Activated CD8-positive, alpha-beta T cell treated with anti-CD3 and anti-CD28 coated beads for 36 hours (primary cell): ENCODE measurements at regions not wholly inside any gene's neighbourhood (a gene's known extent, or its start where the extent isn't known, plus 50 kb on each side); places are given as distances from the start of the nearest gene placed in this dataset.

Experiments used
- ATAC-seq: fragments of 200-7000 bp; cut with Tn5 transposase; one replicate; pipeline ENCODE4 v1.10.0; 2021; ENCODE audit warnings: mild to moderate bottlenecking, moderate library complexity
- CTCF ChIA-PET: fragments of 350-600 bp; sonication (Branson Sonifier 250); formaldehyde crosslinking; loops from one replicate; lab custom pipeline; 2021; ENCODE audit warnings: antibody characterized with exemption; lab: Charles Lee
- POLR2A ChIA-PET: fragments of 350-600 bp; sonication (Branson Sonifier 250); formaldehyde crosslinking; loops from one replicate; lab custom pipeline; 2021; ENCODE audit warnings: antibody characterized with exemption; lab: Charles Lee
- DNase-seq: peaks from one replicate; pipeline ENCODE4 v3.0.0-alpha.2; 2020
- H3K27ac Mint-ChIP-seq: one replicate; pipeline ENCODE4 v1.8.0; 2021; ENCODE audit warnings: mild to moderate bottlenecking, mixed read lengths
- H3K27me3 Mint-ChIP-seq: one replicate; pipeline ENCODE4 v1.8.0; 2021; ENCODE audit warnings: mixed read lengths
- H3K36me3 Mint-ChIP-seq: one replicate; pipeline ENCODE4 v1.8.0; 2021; ENCODE audit warnings: low read depth, mixed read lengths
- H3K4me1 Mint-ChIP-seq: one replicate; pipeline ENCODE4 v1.8.0; 2021; ENCODE audit warnings: low read depth, mixed read lengths
- H3K4me3 Mint-ChIP-seq: one replicate; pipeline ENCODE4 v1.8.0; 2021; ENCODE audit warnings: mild to moderate bottlenecking, moderate library complexity, mixed read lengths
- H3K9me3 Mint-ChIP-seq: one replicate; pipeline ENCODE4 v1.8.0; 2021; ENCODE audit warnings: mixed read lengths
- CTCF ChIP-seq: fragments of 200-600 bp; IDR thresholded peaks from one replicate; pipeline ENCODE4 v1.8.0; 2022; ENCODE audit warnings: antibody characterized with exemption, mild to moderate bottlenecking
- intact Hi-C: fragments of 100-400 bp; cut with micrococcal nuclease; formaldehyde crosslinking; loops from one replicate; pipeline ENCODE4 v1.10.0; 2022

DNA sequence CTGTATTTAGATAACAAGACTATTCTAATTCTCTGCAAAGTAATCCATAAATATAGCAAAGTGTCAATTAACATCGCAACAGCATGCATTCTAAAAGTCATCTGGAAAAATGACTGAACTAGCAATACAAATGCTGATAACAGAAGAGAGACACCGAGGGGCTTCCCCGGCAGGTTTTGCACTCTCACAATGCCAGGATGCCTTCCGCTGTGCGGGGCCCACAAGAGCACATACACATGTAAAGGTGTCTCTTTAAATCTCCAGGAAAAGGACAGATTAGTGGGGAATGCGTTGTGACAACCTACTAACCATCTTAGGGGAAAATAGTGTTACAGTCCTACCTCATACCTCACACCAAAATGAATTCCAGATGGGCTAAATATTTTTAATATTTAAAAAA, 86.9 kb downstream of the CXCL12 start:
- H3K4me3 Mint-ChIP-seq, result no peak overlapping the region
- H3K36me3 Mint-ChIP-seq, result no peaks in the 10 kb centered on the region
- no peaks in the 10 kb centered on the region for H3K4me1 Mint-ChIP-seq
- ChIA-PET CTCF (no interaction called here), POLR2A (no interaction called here)
- no peaks in the 10 kb centered on the region for H3K9me3 Mint-ChIP-seq
- intact Hi-C loops, result no loop called here
- peaks cover 7% of the 10 kb centered on the region for H3K27me3 Mint-ChIP-seq
- no peak overlapping the region for H3K27ac Mint-ChIP-seq
- DNase-seq (no peak), ATAC-seq (no peak)
- no peak for TF ChIP-seq CTCF

DNA sequence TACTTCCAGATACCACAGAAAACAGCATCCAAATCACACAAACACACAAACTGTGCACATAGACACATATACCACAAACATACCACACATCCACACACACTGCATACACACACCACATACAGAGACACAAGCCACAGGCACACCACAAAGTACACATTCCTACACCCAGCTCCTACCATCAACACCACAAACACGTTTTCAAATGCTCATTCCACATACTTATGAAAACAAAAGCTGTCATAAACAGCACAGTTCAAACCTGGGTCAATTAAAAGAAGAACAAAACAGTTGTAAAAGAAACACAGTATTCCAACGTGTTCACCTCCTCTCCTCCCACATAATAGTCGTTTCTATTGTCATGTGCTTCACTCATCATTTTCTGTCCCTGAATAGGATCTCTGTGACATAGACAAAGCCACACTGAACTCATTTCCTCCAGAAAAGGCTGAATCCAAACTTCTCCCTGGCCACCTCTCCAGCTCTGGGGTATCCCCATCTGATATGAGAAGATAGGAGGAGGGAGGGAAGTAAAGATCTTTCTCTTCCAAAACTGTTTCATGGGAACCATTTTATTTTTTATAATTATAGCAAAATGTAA, 89.2 kb downstream of the CXCL12 start:
- no peak for TF ChIP-seq CTCF
- CTCF ChIA-PET, result no interaction called here
- Mint-ChIP-seq H3K9me3 (no peaks in the 10 kb centered on the region), H3K27me3 (peaks cover 15% of the 10 kb centered on the region), H3K4me3 (no peak overlapping the region), H3K27ac (no peak overlapping the region), H3K36me3 (no peaks in the 10 kb centered on the region), H3K4me1 (no peaks in the 10 kb centered on the region)
- intact Hi-C loops, result no loop called here
- POLR2A ChIA-PET, result no interaction called here
- ATAC-seq (no peak), DNase-seq (no peak)

GRCh38 chr10:44294726-44295412, 90.0 kb downstream of the CXCL12 start:
- Mint-ChIP-seq H3K4me1 (no peaks in the 10 kb centered on the region), H3K27me3 (peaks cover 15% of the 10 kb centered on the region), H3K4me3 (no peak overlapping the region), H3K9me3 (no peaks in the 10 kb centered on the region), H3K36me3 (no peaks in the 10 kb centered on the region), H3K27ac (no peak overlapping the region)
- ATAC-seq (no peak), DNase-seq (no peak)
- POLR2A ChIA-PET, result no interaction called here
- no peak for TF ChIP-seq CTCF
- intact Hi-C loops, result no loop called here
- CTCF ChIA-PET, result no interaction called here

DNA sequence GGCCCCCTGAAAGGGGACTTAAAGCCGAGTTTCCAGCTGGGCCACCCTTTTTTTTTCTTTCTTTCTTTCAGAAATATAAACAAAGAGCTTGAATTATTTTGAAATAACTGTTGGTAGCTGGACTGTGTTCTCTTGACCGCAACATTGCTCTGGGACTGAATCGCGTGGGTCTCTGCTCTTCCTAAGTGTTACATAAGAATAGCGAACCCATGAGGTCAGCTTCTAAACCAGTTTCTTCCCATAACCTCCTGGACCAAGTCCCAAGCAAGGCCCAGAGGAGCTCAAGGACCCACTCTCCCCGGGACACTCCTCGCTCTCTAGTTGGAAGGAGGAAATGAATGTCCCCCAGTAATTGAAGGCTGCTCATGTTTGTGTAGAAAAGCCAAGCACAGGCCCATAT, 91.1 kb downstream of the CXCL12 start:
- no peak for DNase-seq
- no peak for ATAC-seq
- H3K4me3 Mint-ChIP-seq, result no peak overlapping the region
- no peaks in the 10 kb centered on the region for H3K9me3 Mint-ChIP-seq
- H3K36me3 Mint-ChIP-seq, result no peaks in the 10 kb centered on the region
- H3K27ac Mint-ChIP-seq, result no peak overlapping the region
- no peak for TF ChIP-seq CTCF
- H3K4me1 Mint-ChIP-seq, result no peaks in the 10 kb centered on the region
- ChIA-PET CTCF (no interaction called here), POLR2A (no interaction called here)
- intact Hi-C loops, result no loop called here
- H3K27me3 Mint-ChIP-seq, result peaks cover 17% of the 10 kb centered on the region

DNA sequence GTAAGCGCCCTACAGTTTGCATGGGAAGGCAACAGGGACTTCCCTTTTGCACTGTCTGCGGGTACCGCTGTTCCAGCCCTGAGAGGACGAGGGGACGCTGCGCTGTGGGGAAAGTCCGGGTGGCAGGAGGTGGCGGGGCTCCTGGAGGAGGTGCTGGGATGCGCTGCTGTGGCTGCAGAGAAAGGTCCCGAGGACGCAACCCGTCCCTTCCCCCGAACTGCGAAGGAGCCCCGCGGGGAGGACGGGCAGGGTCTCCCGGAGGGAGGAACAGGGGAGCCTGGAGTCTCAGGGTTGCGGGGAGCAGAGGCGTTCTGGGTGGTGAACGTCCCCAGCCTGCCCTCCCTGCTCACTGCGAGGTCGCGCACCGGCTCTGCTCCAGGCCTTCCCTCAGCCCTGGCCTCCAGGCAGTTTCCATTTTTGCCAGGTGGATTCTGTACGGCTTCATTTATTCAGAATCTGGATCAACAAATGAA, 91.6 kb downstream of the CXCL12 start:
- Mint-ChIP-seq H3K36me3 (no peaks in the 10 kb centered on the region), H3K4me3 (no peak overlapping the region), H3K27me3 (peaks cover 17% of the 10 kb centered on the region), H3K27ac (no peak overlapping the region), H3K4me1 (no peaks in the 10 kb centered on the region), H3K9me3 (no peaks in the 10 kb centered on the region)
- CTCF ChIA-PET, result no interaction called here
- TF ChIP-seq CTCF, result no peak
- intact Hi-C loops, result no loop called here
- ATAC-seq, result no peak
- POLR2A ChIA-PET, result no interaction called here
- no peak for DNase-seq
